D721Med (cell line): ENCODE measurements at regions not wholly inside any gene's neighbourhood (a gene's known extent, or its start where the extent isn't known, plus 50 kb on each side); places are given as distances from the start of the nearest gene placed in this dataset.

Experiments used
- DNase-seq: peaks from one replicate; pipeline ENCODE4 v3.0.0; 2011; ENCODE audit warnings: low spot score; ENCODE audit not compliant: insufficient read length
- FAIRE-seq: peaks from 2 replicates; lab custom pipeline; 2011; peaks lifted over from hg19 to GRCh38; lab: Jason Lieb, UNC
- TF ChIP-seq, protein P1 (sequence below): IDR thresholded peaks from 2 replicates; pipeline ENCODE4 v1.5.1; 2012; ENCODE audit warnings: mild to moderate bottlenecking, control low read depth; ENCODE audit not compliant: insufficient read depth; ENCODE audit errors: missing control alignments

- FAIRE-seq = no peak
- TF ChIP-seq, protein P1, sequence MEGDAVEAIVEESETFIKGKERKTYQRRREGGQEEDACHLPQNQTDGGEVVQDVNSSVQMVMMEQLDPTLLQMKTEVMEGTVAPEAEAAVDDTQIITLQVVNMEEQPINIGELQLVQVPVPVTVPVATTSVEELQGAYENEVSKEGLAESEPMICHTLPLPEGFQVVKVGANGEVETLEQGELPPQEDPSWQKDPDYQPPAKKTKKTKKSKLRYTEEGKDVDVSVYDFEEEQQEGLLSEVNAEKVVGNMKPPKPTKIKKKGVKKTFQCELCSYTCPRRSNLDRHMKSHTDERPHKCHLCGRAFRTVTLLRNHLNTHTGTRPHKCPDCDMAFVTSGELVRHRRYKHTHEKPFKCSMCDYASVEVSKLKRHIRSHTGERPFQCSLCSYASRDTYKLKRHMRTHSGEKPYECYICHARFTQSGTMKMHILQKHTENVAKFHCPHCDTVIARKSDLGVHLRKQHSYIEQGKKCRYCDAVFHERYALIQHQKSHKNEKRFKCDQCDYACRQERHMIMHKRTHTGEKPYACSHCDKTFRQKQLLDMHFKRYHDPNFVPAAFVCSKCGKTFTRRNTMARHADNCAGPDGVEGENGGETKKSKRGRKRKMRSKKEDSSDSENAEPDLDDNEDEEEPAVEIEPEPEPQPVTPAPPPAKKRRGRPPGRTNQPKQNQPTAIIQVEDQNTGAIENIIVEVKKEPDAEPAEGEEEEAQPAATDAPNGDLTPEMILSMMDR = no peak
- no peak for DNase-seq
These were observed 953.0 kb downstream of the AMY1C start for GRCh38 chr1:104702731-104703130.

DNA sequence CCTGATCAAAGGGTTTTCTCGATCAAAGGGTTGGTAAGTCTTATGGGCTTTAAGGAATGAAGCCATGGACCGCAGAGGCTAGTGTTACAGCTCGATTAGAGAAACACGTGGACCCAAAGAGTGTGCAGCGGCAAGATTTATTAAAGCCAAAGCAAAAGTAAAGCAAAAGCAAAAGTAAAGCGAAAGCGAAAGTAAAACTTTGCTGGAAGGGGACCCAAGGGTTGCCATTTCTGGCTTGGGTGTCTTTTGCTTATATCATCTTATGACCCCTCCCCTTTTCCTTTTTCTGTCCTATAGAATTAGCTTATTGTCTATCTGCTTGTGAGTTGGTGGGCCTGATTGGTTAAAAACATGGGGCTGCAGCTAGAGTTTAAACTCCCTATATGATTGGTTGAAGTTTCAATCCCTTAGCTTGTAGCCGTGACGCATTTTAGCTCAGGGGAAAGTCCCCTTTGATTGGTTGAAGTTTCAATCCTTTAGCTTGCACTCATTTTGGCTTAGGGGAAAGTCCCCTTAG is 957.0 kb downstream of the AMY1C start:
- DNase-seq (no peak), FAIRE-seq (no peak)
- TF ChIP-seq, protein P1 = no peak

GRCh38 chr1:104718752-104719151 is 969.1 kb downstream of the AMY1C start:
- no peak for FAIRE-seq
- TF ChIP-seq, protein P1 = no peak
- DNase-seq = no peak

GRCh38 chr1:104720741-104721140 is 971.0 kb downstream of the AMY1C start:
- no peak for FAIRE-seq
- TF ChIP-seq, protein P1 = no peak
- DNase-seq = no peak

- no peak for DNase-seq
- no peak for FAIRE-seq
- TF ChIP-seq, protein P1 = no peak
These were observed 977.2 kb downstream of the AMY1C start for GRCh38 chr1:104726917-104727316.

DNA sequence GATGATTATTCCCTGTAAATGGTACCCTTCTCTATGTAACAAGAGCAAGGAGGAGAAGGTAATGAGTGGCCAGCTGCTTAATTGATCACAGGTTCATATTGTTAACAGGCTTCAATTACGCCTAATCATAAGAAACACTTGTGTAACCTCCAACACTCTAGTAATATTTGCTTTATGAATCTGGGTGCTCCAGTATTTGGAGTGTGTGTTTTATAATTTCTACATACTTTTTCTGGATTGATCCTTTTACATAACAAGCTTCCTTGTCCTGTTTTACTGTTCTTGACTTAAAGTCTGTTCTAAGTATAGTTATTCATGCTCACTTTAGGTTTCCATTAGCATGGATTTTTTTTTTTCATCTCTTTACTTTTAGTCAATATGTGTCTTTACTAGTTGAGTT is 984.2 kb downstream of the AMY1C start:
- FAIRE-seq (no peak), DNase-seq (no peak)
- TF ChIP-seq, protein P1 = no peak

DNA sequence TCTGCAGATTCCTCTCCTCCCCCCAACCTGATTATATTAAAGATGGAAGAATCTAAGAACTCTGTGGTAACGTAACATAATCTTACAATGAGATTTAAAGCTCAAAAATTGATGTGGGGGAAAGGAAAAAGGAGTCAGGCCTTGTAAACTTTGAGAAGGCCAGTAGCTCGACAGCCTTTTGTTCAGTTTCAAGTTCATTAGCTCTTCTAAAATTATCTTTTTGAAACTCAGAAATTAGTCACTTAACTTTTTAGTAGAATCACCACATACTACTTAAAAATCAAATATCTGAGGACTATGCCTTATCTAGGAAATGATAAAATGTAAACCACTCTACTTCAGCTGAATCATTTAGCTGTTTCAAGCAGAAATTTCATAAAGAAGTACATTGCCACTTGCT is 996.2 kb downstream of the AMY1C start:
- FAIRE-seq (no peak), DNase-seq (no peak)
- TF ChIP-seq, protein P1 = no peak
